HEK293 (cell line): ENCODE measurements at regions not wholly inside any gene's neighbourhood (a gene's known extent, or its start where the extent isn't known, plus 50 kb on each side); places are given as distances from the start of the nearest gene placed in this dataset.
"Not testable (repeated sequence)": the region's sequence is repeated elsewhere in the genome, so short reads cannot be mapped to it uniquely, and the experiment has no call there.

Source experiments
- CTCF ChIA-PET: fragments of 350-600 bp; formaldehyde crosslinking; extraction: SDS; loops from one replicate; lab custom pipeline; 2021; ENCODE audit warnings: antibody characterized with exemption; lab: Yijun Ruan, JAX
- POLR2A ChIA-PET: fragments of 300-600 bp; formaldehyde crosslinking; extraction: SDS; loops from one replicate; lab custom pipeline; 2020; ENCODE audit warnings: antibody characterized with exemption, inconsistent platforms; lab: Yijun Ruan, JAX
- H3K27ac ChIP-seq: fragments of 200-500 bp; sonication (Bioruptor generic); 2 replicates; pipeline ENCODE4 v1.5.1; 2014; ENCODE audit warnings: low read depth, low read length, control low read depth, inconsistent platforms; ENCODE audit errors: extremely low read depth
- H3K36me3 ChIP-seq, 2 experiments: fragments of 200-500 bp in 1 of 2; sonication (Bioruptor generic) in 1 of 2; 1 replicate in 1 of 2; 2 replicates in 1 of 2; pipeline ENCODE4 v1.5.1; 2014 to 2017; ENCODE audit warnings: inconsistent platforms in 2 of 2, low read length in 2 of 2; ENCODE audit not compliant: control insufficient read depth in 2 of 2, insufficient read depth in 1 of 2
- H3K4me1 ChIP-seq: fragments of 200-500 bp; sonication (Bioruptor generic); 2 replicates; pipeline ENCODE4 v1.5.1; 2014; ENCODE audit warnings: mild to moderate bottlenecking, low read length, inconsistent platforms; ENCODE audit not compliant: control insufficient read depth, insufficient read depth
- H3K4me3 ChIP-seq: 2 replicates; pipeline ENCODE4 v1.5.1; 2011; ENCODE audit warnings: low read depth, mild to moderate bottlenecking, control low read depth, low read length, moderate library complexity
- H3K9me3 ChIP-seq: fragments of 200-500 bp; sonication (Bioruptor generic); 2 replicates; pipeline ENCODE4 v1.5.1; 2014; ENCODE audit warnings: low read depth, low read length, inconsistent platforms; ENCODE audit not compliant: control insufficient read depth, insufficient read depth
- IKZF3 ChIP-seq: fragments of 450-650 bp; IDR thresholded peaks from 2 replicates; pipeline ENCODE4 v1.5.0; 2018; ENCODE audit warnings: missing biosample characterization, mild to moderate bottlenecking, missing genetic modification characterization, moderate library complexity
- KLF16 ChIP-seq: fragments of 450-650 bp; formaldehyde crosslinking; IDR thresholded peaks from 2 replicates; pipeline ENCODE4 v1.5.1; 2017; ENCODE audit warnings: missing biosample characterization, missing genetic modification characterization
- KLF9 ChIP-seq: fragments of 450-650 bp; formaldehyde crosslinking; IDR thresholded peaks from 2 replicates; pipeline ENCODE4 v1.5.1; 2016; ENCODE audit warnings: missing biosample characterization, missing genetic modification characterization, low read depth
- TCF7L2 ChIP-seq: IDR thresholded peaks from 2 replicates; pipeline ENCODE4 v1.6.1; 2011; ENCODE audit warnings: low read depth, mild to moderate bottlenecking, inconsistent platforms, low read length, moderate library complexity, borderline replicate concordance
- ZBTB8A ChIP-seq: fragments of 450-650 bp; formaldehyde crosslinking; IDR thresholded peaks from 2 replicates; pipeline ENCODE4 v1.5.1; 2016; ENCODE audit warnings: missing biosample characterization, missing genetic modification characterization
- ZNF148 ChIP-seq: fragments of 450-650 bp; formaldehyde crosslinking; IDR thresholded peaks from 2 replicates; pipeline ENCODE4 v1.5.0; 2017; ENCODE audit warnings: missing biosample characterization, missing genetic modification characterization, borderline replicate concordance
- ZNF23 ChIP-seq: fragments of 450-650 bp; formaldehyde crosslinking; IDR thresholded peaks from 2 replicates; pipeline ENCODE4 v1.5.1; 2016; ENCODE audit warnings: missing biosample characterization, missing genetic modification characterization, borderline replicate concordance
- ZNF274 ChIP-seq, 2 experiments: fragments of 200-500 bp in 1 of 2; fragments of 450-650 bp in 1 of 2; sonication (Bioruptor generic) in 1 of 2; formaldehyde crosslinking in 1 of 2; IDR thresholded peaks; 2 replicates each; pipeline versions ENCODE4 v1.5.1 to v1.6.1; 2014 to 2016; ENCODE audit warnings: borderline replicate concordance in 1 of 2, inconsistent platforms in 1 of 2, low read length in 1 of 2, missing biosample characterization in 1 of 2, missing genetic modification characterization in 1 of 2
- ZNF488 ChIP-seq: fragments of 450-650 bp; formaldehyde crosslinking; IDR thresholded peaks from 2 replicates; pipeline ENCODE4 v1.5.1; 2016; ENCODE audit warnings: missing biosample characterization, missing genetic modification characterization
- ZNF544 ChIP-seq: fragments of 450-650 bp; formaldehyde crosslinking; IDR thresholded peaks from 2 replicates; pipeline ENCODE4 v1.5.0; 2017; ENCODE audit warnings: missing biosample characterization, missing genetic modification characterization
- ZNF626 ChIP-seq: fragments of 450-650 bp; sonication (Bioruptor Pico); formaldehyde crosslinking; IDR thresholded peaks from 2 replicates; pipeline ENCODE4 v1.5.1; 2018; ENCODE audit warnings: missing biosample characterization, missing genetic modification characterization, inconsistent platforms
- ZNF660 ChIP-seq: fragments of 450-650 bp; IDR thresholded peaks from 2 replicates; pipeline ENCODE4 v1.5.1; 2018; ENCODE audit warnings: missing biosample characterization, mild to moderate bottlenecking, missing genetic modification characterization
- ZNF677 ChIP-seq: fragments of 450-650 bp; IDR thresholded peaks from 2 replicates; pipeline ENCODE4 v1.5.0; 2018; ENCODE audit warnings: missing biosample characterization, mild to moderate bottlenecking, missing genetic modification characterization, moderate library complexity

- TF ChIP-seq ZNF274 (IDR thresholded peaks at IDR 0.05; ENCODE audit: low read length) (no peak), ZNF274 (tag by site-specific recombination; IDR thresholded peaks at IDR 0.05; ENCODE audit: borderline replicate concordance) (no peak), ZNF544 (tag by site-specific recombination) (no peak), KLF9 (tag by site-specific recombination) (no peak), ZNF626 (tag by site-specific recombination) (no peak), IKZF3 (tag by site-specific recombination) (no peak), TCF7L2 (no peak), ZNF23 (tag by site-specific recombination) (no peak), ZNF660 (tag by site-specific recombination) (no peak)
Measured at GRCh38 chr2:111622859-111623258, 261.1 kb downstream of the ANAPC1 start (continued).

GRCh38 chr2:111623380-111623779 lies 260.6 kb downstream of the ANAPC1 start:
- H3K4me3 ChIP-seq: no peak overlapping the region
- TF ChIP-seq ZNF677 (tag by site-specific recombination) (no peak), KLF16 (tag by site-specific recombination) (no peak), ZBTB8A (tag by site-specific recombination) (no peak), ZNF488 (tag by site-specific recombination) (no peak)
- H3K9me3 ChIP-seq: no peaks in the 10 kb centered on the region
- H3K27ac ChIP-seq: no peak overlapping the region
- POLR2A ChIA-PET: no interaction called here
- H3K4me1 ChIP-seq: no peaks in the 10 kb centered on the region
- CTCF ChIA-PET: no interaction called here
- H3K36me3 ChIP-seq: no peaks in the 10 kb centered on the region

GRCh38 chr2:111624411-111625156 lies 259.4 kb downstream of the ANAPC1 start:
- Histone ChIP-seq H3K36me3 (no peaks in the 10 kb centered on the region), H3K4me3 (no peak overlapping the region), H3K9me3 (no peaks in the 10 kb centered on the region), H3K4me1 (no peaks in the 10 kb centered on the region), H3K27ac (no peak overlapping the region)
- ChIA-PET CTCF (interaction anchor here (0.6 kb wide), 1 partner anchor 141 kb away, joined by 3 read pairs; no protein-coding TSS in a partner anchor), POLR2A (no interaction called here)
- no peak for TF ChIP-seq ZNF148

- H3K27ac ChIP-seq, H3K36me3 ChIP-seq, H3K4me3 ChIP-seq, H3K4me1 ChIP-seq, H3K9me3 ChIP-seq, POLR2A ChIA-PET: not testable (repeated sequence)
- CTCF ChIA-PET: interaction anchor here (0.6 kb wide), 1 partner anchor 141 kb away, joined by 3 read pairs; no protein-coding TSS in a partner anchor
Measured at GRCh38 chr2:111625157-111625537, 258.8 kb downstream of the ANAPC1 start.
